ENCODE measurements at regions not wholly inside any gene's neighbourhood (a gene's known extent, or its start where the extent isn't known, plus 50 kb on each side); places are given as distances from the start of the nearest gene placed in this dataset.

- TF ChIP-seq POLR2AphosphoS5 (IDR thresholded peaks at IDR 0.05; ENCODE audit: insufficient read depth, low read depth, low read length): no peak
- TF ChIP-seq CTCF (IDR thresholded peaks at IDR 0.05; ENCODE audit: extremely low read depth in 1 of 2, insufficient read depth in 1 of 2, low read depth in 1 of 2, low read length in 2 of 2): no peak
Measured at GRCh38 chr3:178073366-178073765, 462.9 kb upstream of the KCNMB2 start.
